ENCODE measurements at regions not wholly inside any gene's neighbourhood (a gene's known extent, or its start where the extent isn't known, plus 50 kb on each side); places are given as distances from the start of the nearest gene placed in this dataset.

- Histone ChIP-seq H3K4me3 (ENCODE audit: low read depth in 1 of 5, low read length in 5 of 5) (peak overlapping the region in 1 of 5 donors; percentile 37), H3K27me3 (ENCODE audit: control insufficient read depth in 5 of 5, insufficient read depth in 4 of 5, low read length in 5 of 5) (peaks cover 0 to 12% (median 0%) of the 10 kb centered on the region in 5 donors), H3K4me1 (ENCODE audit: control insufficient read depth in 5 of 5, insufficient read depth in 5 of 5, low read length in 5 of 5) (no peaks in the 10 kb centered on the region), H3K36me3 (ENCODE audit: control insufficient read depth in 5 of 5, insufficient read depth in 5 of 5, low read length in 5 of 5) (no peaks in the 10 kb centered on the region), H3K9ac (ENCODE audit: low read length in 5 of 5) (no peak overlapping the region), H3K9me3 (ENCODE audit: control insufficient read depth in 5 of 5, low read length in 5 of 5) (no peaks in the 10 kb centered on the region), H3K27ac (ENCODE audit: low read depth, low read length) (no peak overlapping the region)
Measured at GRCh38 chr2:118763797-118764196, 83.7 kb downstream of the EN1 start.

GRCh38 chr2:118762290-118762689 lies 85.2 kb downstream of the EN1 start:
- Histone ChIP-seq H3K4me1 (ENCODE audit: control insufficient read depth in 5 of 5, insufficient read depth in 5 of 5, low read length in 5 of 5) (no peaks in the 10 kb centered on the region), H3K9me3 (ENCODE audit: control insufficient read depth in 5 of 5, low read length in 5 of 5) (no peaks in the 10 kb centered on the region), H3K9ac (ENCODE audit: low read length in 5 of 5) (no peak overlapping the region), H3K36me3 (ENCODE audit: control insufficient read depth in 5 of 5, insufficient read depth in 5 of 5, low read length in 5 of 5) (no peaks in the 10 kb centered on the region), H3K27ac (ENCODE audit: low read depth, low read length) (no peak overlapping the region), H3K27me3 (ENCODE audit: control insufficient read depth in 5 of 5, insufficient read depth in 4 of 5, low read length in 5 of 5) (peaks cover 0 to 12% (median 0%) of the 10 kb centered on the region in 5 donors), H3K4me3 (ENCODE audit: low read depth in 1 of 5, low read length in 5 of 5) (no peak overlapping the region)

- peaks cover 0 to 9% (median 0%) of the 10 kb centered on the region in 5 donors for H3K27me3 ChIP-seq (ENCODE audit: control insufficient read depth in 5 of 5, insufficient read depth in 4 of 5, low read length in 5 of 5)
- no peaks in the 10 kb centered on the region for H3K4me1 ChIP-seq (ENCODE audit: control insufficient read depth in 5 of 5, insufficient read depth in 5 of 5, low read length in 5 of 5)
- no peaks in the 10 kb centered on the region for H3K9me3 ChIP-seq (ENCODE audit: control insufficient read depth in 5 of 5, low read length in 5 of 5)
- H3K4me3 ChIP-seq (ENCODE audit: low read depth in 1 of 5, low read length in 5 of 5), result no peak overlapping the region
- H3K36me3 ChIP-seq (ENCODE audit: control insufficient read depth in 5 of 5, insufficient read depth in 5 of 5, low read length in 5 of 5), result no peaks in the 10 kb centered on the region
- no peak overlapping the region for H3K27ac ChIP-seq (ENCODE audit: low read depth, low read length)
- no peak overlapping the region for H3K9ac ChIP-seq (ENCODE audit: low read length in 5 of 5)
Measured at GRCh38 chr2:118761771-118762170, 85.7 kb downstream of the EN1 start.

GRCh38 chr2:118755901-118756300 lies 91.5 kb downstream of the EN1 start:
- peaks cover 0 to 5% (median 0%) of the 10 kb centered on the region in 5 donors for H3K27me3 ChIP-seq (ENCODE audit: control insufficient read depth in 5 of 5, insufficient read depth in 4 of 5, low read length in 5 of 5)

GRCh38 chr2:118755384-118755783 lies 92.1 kb downstream of the EN1 start:
- H3K27ac ChIP-seq (ENCODE audit: low read depth, low read length), result no peak overlapping the region
- peaks cover 0 to 7% (median 0%) of the 10 kb centered on the region in 5 donors for H3K4me1 ChIP-seq (ENCODE audit: control insufficient read depth in 5 of 5, insufficient read depth in 5 of 5, low read length in 5 of 5)
- no peak overlapping the region for H3K4me3 ChIP-seq (ENCODE audit: low read depth in 1 of 5, low read length in 5 of 5)
- no peaks in the 10 kb centered on the region for H3K36me3 ChIP-seq (ENCODE audit: control insufficient read depth in 5 of 5, insufficient read depth in 5 of 5, low read length in 5 of 5)
- no peaks in the 10 kb centered on the region for H3K9me3 ChIP-seq (ENCODE audit: control insufficient read depth in 5 of 5, low read length in 5 of 5)
- H3K9ac ChIP-seq (ENCODE audit: low read length in 5 of 5), result no peak overlapping the region
- H3K27me3 ChIP-seq (ENCODE audit: control insufficient read depth in 5 of 5, insufficient read depth in 4 of 5, low read length in 5 of 5), result peaks cover 0 to 5% (median 0%) of the 10 kb centered on the region in 5 donors

More at GRCh38 chr2:118755901-118756300, 91.5 kb downstream of the EN1 start:
- Histone ChIP-seq H3K27ac (ENCODE audit: low read depth, low read length) (no peak overlapping the region), H3K4me3 (ENCODE audit: low read depth in 1 of 5, low read length in 5 of 5) (no peak overlapping the region), H3K4me1 (ENCODE audit: control insufficient read depth in 5 of 5, insufficient read depth in 5 of 5, low read length in 5 of 5) (peaks cover 0 to 4% (median 0%) of the 10 kb centered on the region in 5 donors), H3K9me3 (ENCODE audit: control insufficient read depth in 5 of 5, low read length in 5 of 5) (no peaks in the 10 kb centered on the region), H3K36me3 (ENCODE audit: control insufficient read depth in 5 of 5, insufficient read depth in 5 of 5, low read length in 5 of 5) (no peaks in the 10 kb centered on the region), H3K9ac (ENCODE audit: low read length in 5 of 5) (no peak overlapping the region)

- Histone ChIP-seq H3K9me3 (ENCODE audit: control insufficient read depth in 5 of 5, low read length in 5 of 5) (no peaks in the 10 kb centered on the region), H3K4me3 (ENCODE audit: low read depth in 1 of 5, low read length in 5 of 5) (no peak overlapping the region), H3K4me1 (ENCODE audit: control insufficient read depth in 5 of 5, insufficient read depth in 5 of 5, low read length in 5 of 5) (peaks cover 0 to 7% (median 0%) of the 10 kb centered on the region in 5 donors), H3K27ac (ENCODE audit: low read depth, low read length) (no peak overlapping the region), H3K27me3 (ENCODE audit: control insufficient read depth in 5 of 5, insufficient read depth in 4 of 5, low read length in 5 of 5) (peaks cover 0 to 5% (median 0%) of the 10 kb centered on the region in 5 donors), H3K9ac (ENCODE audit: low read length in 5 of 5) (no peak overlapping the region), H3K36me3 (ENCODE audit: control insufficient read depth in 5 of 5, insufficient read depth in 5 of 5, low read length in 5 of 5) (no peaks in the 10 kb centered on the region)
Measured at GRCh38 chr2:118752762-118753429, 94.6 kb downstream of the EN1 start.

GRCh38 chr2:118750959-118751565 lies 96.4 kb downstream of the EN1 start:
- Histone ChIP-seq H3K27me3 (ENCODE audit: control insufficient read depth in 5 of 5, insufficient read depth in 4 of 5, low read length in 5 of 5) (peaks cover 0 to 5% (median 0%) of the 10 kb centered on the region in 5 donors), H3K4me3 (ENCODE audit: low read depth in 1 of 5, low read length in 5 of 5) (no peak overlapping the region), H3K9me3 (ENCODE audit: control insufficient read depth in 5 of 5, low read length in 5 of 5) (no peaks in the 10 kb centered on the region), H3K9ac (ENCODE audit: low read length in 5 of 5) (no peak overlapping the region), H3K4me1 (ENCODE audit: control insufficient read depth in 5 of 5, insufficient read depth in 5 of 5, low read length in 5 of 5) (peaks cover 0 to 7% (median 0%) of the 10 kb centered on the region in 5 donors), H3K36me3 (ENCODE audit: control insufficient read depth in 5 of 5, insufficient read depth in 5 of 5, low read length in 5 of 5) (no peaks in the 10 kb centered on the region), H3K27ac (ENCODE audit: low read depth, low read length) (no peak overlapping the region)

- H3K9ac ChIP-seq (ENCODE audit: low read length in 5 of 5), result no peak overlapping the region
- H3K36me3 ChIP-seq (ENCODE audit: control insufficient read depth in 5 of 5, insufficient read depth in 5 of 5, low read length in 5 of 5), result no peaks in the 10 kb centered on the region
- no peak overlapping the region for H3K27ac ChIP-seq (ENCODE audit: low read depth, low read length)
- peaks cover 0 to 7% (median 0%) of the 10 kb centered on the region in 5 donors for H3K4me1 ChIP-seq (ENCODE audit: control insufficient read depth in 5 of 5, insufficient read depth in 5 of 5, low read length in 5 of 5)
- no peak overlapping the region for H3K4me3 ChIP-seq (ENCODE audit: low read depth in 1 of 5, low read length in 5 of 5)
- peaks cover 0 to 8% (median 7%) of the 10 kb centered on the region in 5 donors for H3K9me3 ChIP-seq (ENCODE audit: control insufficient read depth in 5 of 5, low read length in 5 of 5)
- peaks cover 0 to 3% (median 0%) of the 10 kb centered on the region in 5 donors for H3K27me3 ChIP-seq (ENCODE audit: control insufficient read depth in 5 of 5, insufficient read depth in 4 of 5, low read length in 5 of 5)
Measured at GRCh38 chr2:118748245-118748885, 99.1 kb downstream of the EN1 start.

GRCh38 chr2:118747637-118748036 lies 99.8 kb downstream of the EN1 start:
- Histone ChIP-seq H3K4me3 (ENCODE audit: low read depth in 1 of 5, low read length in 5 of 5) (no peak overlapping the region), H3K36me3 (ENCODE audit: control insufficient read depth in 5 of 5, insufficient read depth in 5 of 5, low read length in 5 of 5) (no peaks in the 10 kb centered on the region), H3K4me1 (ENCODE audit: control insufficient read depth in 5 of 5, insufficient read depth in 5 of 5, low read length in 5 of 5) (peaks cover 0 to 7% (median 0%) of the 10 kb centered on the region in 5 donors), H3K27ac (ENCODE audit: low read depth, low read length) (no peak overlapping the region), H3K9ac (ENCODE audit: low read length in 5 of 5) (no peak overlapping the region), H3K9me3 (ENCODE audit: control insufficient read depth in 5 of 5, low read length in 5 of 5) (peaks cover 0 to 8% (median 7%) of the 10 kb centered on the region in 5 donors), H3K27me3 (ENCODE audit: control insufficient read depth in 5 of 5, insufficient read depth in 4 of 5, low read length in 5 of 5) (no peaks in the 10 kb centered on the region)

- Histone ChIP-seq H3K36me3 (ENCODE audit: control insufficient read depth in 5 of 5, insufficient read depth in 5 of 5, low read length in 5 of 5) (no peaks in the 10 kb centered on the region), H3K9me3 (ENCODE audit: control insufficient read depth in 5 of 5, low read length in 5 of 5) (peaks cover 0 to 8% (median 7%) of the 10 kb centered on the region in 5 donors), H3K27me3 (ENCODE audit: control insufficient read depth in 5 of 5, insufficient read depth in 4 of 5, low read length in 5 of 5) (no peaks in the 10 kb centered on the region), H3K4me3 (ENCODE audit: low read depth in 1 of 5, low read length in 5 of 5) (no peak overlapping the region), H3K27ac (ENCODE audit: low read depth, low read length) (no peak overlapping the region), H3K4me1 (ENCODE audit: control insufficient read depth in 5 of 5, insufficient read depth in 5 of 5, low read length in 5 of 5) (peaks cover 0 to 7% (median 0%) of the 10 kb centered on the region in 5 donors), H3K9ac (ENCODE audit: low read length in 5 of 5) (no peak overlapping the region)
Measured at GRCh38 chr2:118747066-118747465, 100.4 kb downstream of the EN1 start.
